ENCODE measurements at regions not wholly inside any gene's neighbourhood (a gene's known extent, or its start where the extent isn't known, plus 50 kb on each side); places are given as distances from the start of the nearest gene placed in this dataset.
"Not testable (repeated sequence)": the region's sequence is repeated elsewhere in the genome, so short reads cannot be mapped to it uniquely, and the experiment has no call there.

GRCh38 chr10:33468006-33468405, 133.5 kb upstream of the NRP1 start:
- DNase-seq (ENCODE audit: low spot score) = not testable (repeated sequence)

DNA sequence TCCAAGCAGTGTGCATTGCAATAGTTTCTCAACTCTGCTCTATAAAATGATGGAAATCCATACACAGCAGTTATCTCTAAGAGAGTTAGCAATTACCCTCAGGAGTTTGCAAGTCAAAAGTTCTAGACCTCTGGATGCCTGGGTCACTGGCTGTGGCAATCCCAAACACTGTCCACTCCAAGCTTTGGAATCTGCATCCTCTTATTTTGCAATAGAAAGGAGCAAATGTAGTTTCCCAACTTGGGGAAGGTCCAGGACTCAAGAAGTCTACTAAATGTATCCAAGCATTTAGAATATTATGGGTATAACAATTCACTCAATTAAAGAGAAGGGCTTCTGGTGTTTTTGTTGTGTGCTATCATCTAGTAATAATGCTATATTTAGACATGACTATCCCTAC, 131.3 kb upstream of the NRP1 start:
- DNase-seq (ENCODE audit: low spot score) = no peak

DNA sequence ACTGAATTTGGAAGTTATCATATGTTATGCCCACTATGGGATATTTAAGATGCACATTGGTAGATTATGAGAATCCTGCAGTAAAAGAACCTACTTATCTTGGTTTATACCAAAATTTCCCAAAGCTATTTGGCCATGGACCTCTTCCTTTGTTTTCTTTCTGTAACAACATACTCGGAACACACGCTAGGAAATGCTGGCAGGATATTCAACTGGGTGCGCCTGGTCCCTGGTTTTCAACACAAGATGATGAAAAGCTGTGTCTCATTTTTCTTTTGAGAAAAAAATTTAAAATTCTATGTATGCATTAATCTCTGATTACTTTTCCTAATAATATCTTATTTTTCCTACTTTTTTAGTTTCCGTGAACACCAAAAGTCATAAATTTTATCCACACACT, 128.5 kb upstream of the NRP1 start:
- no peak for DNase-seq (ENCODE audit: low spot score)

GRCh38 chr10:33461295-33461640, 126.8 kb upstream of the NRP1 start:
- DNase-seq (ENCODE audit: low spot score) = no peak

GRCh38 chr10:33460505-33461294, 126.2 kb upstream of the NRP1 start:
- no peak for DNase-seq (ENCODE audit: low spot score)

DNA sequence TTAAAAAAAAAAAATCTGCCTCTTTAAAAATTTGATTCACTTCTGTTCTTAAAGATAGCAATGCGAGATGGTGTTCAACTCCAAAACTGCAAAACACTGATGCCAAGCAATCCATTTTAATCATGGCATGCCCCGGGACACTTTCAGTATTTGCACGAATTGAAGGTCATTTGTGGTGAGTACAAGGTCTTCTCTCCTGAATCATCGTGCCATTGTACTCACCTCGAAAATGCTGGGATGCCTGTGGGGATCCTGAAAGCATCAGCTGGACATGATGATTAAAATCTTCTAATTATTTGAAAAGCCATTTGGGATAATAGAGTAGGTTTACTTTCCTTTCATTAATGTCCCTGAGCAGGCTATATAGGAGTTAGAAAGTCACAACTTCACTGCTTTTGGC, 125.1 kb upstream of the NRP1 start:
- no peak for DNase-seq (ENCODE audit: low spot score)

- no peak for DNase-seq (ENCODE audit: low spot score)
These were observed 120.6 kb upstream of the NRP1 start for GRCh38 chr10:33455029-33455428.

GRCh38 chr10:33454554-33454953, 120.1 kb upstream of the NRP1 start:
- DNase-seq (ENCODE audit: low spot score) = no peak

GRCh38 chr10:33453081-33454025, 118.9 kb upstream of the NRP1 start:
- no peak for DNase-seq (ENCODE audit: low spot score)

GRCh38 chr10:33448421-33449140, 114.1 kb upstream of the NRP1 start:
- DNase-seq (ENCODE audit: low spot score) = no peak

DNA sequence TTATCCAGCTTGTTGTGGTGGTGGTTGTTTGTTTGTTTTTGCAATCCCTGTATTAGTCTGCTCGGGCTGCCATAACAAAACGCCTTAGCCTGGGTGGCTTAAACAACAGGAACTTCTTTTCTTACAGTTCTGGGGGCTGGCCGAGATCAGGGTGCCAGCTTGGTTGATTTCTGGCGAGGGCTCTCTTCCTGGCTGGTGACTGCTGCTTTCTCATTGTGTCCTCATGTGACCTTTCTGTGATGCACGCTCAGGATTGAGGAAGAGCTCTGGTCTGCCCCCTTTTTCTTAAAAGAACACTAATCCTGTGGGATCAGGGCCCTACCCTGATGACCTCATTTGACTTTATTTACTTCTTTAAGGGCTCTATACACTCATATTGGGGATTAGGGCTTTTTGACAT, 107.1 kb upstream of the NRP1 start:
- no peak for DNase-seq (ENCODE audit: low spot score)

DNA sequence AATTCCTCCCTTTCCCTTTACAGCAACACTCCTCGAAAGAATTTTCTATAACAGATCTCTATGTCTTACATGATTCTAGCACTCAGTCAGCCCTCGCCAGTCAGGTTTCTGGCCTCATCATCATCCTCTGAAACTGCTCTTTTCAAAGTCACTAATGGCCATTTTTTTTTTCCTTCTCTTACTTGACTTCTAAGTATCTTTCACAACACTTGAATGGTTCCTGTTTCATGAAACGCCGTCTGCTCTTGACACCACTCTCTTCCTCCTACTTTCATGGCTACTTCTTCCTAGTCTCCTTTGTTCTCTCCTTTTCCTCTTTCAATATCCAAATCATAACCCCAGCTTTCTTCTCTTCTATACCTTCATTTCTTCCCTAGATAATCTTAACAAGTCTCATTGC, 100.5 kb upstream of the NRP1 start:
- DNase-seq (ENCODE audit: low spot score) = no peak

DNA sequence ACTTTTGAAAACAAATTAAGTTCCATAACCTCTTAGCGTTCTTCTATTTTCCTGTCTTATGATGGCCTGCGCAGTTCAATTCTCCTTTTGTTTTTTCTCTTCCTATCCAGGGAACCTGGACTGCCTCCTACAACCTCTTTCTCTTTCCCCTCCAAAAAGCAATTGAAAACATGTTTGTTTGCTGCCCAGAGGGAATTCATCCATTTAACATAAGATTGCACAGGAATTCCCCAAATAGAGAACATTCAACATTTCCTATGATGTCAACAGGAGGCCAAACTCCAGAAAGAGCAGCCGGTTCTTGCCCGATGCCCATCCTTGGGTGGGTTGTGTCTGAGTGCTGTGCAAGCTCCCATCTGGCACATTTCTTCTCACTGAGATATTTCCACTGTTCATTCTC, 94.2 kb upstream of the NRP1 start:
- no peak for DNase-seq (ENCODE audit: low spot score)

GRCh38 chr10:33423154-33423529, 88.7 kb upstream of the NRP1 start:
- no peak for DNase-seq (ENCODE audit: low spot score)

GRCh38 chr10:33422471-33423153, 88.1 kb upstream of the NRP1 start:
- no peak for DNase-seq (ENCODE audit: low spot score)

DNA sequence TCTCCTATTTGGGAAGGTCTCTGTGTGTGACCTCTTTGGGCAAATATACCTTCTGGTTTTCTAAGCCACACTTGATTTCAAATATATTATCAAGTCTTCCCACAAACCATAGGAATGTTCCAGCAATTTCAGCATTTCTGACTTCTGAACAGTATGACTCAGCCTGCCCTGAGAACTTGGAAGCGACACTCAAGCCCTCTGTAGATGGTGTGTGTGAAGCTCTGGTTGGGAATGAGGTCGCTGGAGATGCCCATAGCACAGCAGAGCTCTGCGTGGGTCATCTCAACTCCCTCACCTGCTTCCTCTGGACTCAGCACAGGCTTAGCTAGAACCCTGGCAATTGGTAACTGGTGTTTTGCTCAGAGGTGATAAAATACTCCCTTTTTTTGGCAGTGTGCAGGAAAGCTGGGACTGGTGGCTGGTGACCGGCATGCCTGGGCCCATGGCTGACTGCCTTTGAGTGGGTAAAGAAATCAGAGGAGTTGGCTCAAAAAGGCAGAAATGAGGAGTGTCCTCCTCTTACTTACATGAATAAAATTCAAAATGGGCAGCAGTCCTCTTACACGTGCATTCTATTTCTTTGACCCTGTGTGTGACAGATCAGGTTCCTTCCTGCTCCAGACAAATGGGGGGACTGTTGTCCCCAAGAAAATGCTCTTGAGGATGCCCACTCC, 87.5 kb upstream of the NRP1 start:
- DNase-seq (ENCODE audit: low spot score) = no peak

- no peak for DNase-seq (ENCODE audit: low spot score)
These were observed 84.8 kb upstream of the NRP1 start for GRCh38 chr10:33419311-33419710.

GRCh38 chr10:33418301-33418700, 83.8 kb upstream of the NRP1 start:
- no peak for DNase-seq (ENCODE audit: low spot score)

GRCh38 chr10:33416691-33417090, 82.2 kb upstream of the NRP1 start:
- no peak for DNase-seq (ENCODE audit: low spot score)

DNA sequence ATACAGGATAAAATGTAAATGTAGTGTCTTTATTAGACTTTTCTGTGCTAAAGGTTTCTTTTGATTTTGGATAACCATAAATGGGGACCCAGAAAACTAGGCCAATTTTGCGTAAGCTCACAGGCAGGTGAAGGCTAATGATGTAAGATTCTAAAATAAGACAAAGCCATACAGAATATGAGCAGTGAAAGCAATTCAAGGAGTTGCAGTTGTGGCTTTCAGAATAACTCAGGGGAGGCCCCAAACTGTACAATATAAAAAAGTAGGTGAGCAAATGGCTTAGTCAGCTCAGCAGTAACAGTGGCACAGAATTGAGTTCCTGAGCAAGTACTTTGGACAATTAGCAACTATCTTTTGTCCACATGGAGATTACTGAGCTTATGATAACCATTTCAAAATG, 81.7 kb upstream of the NRP1 start:
- DNase-seq (ENCODE audit: low spot score) = no peak

DNA sequence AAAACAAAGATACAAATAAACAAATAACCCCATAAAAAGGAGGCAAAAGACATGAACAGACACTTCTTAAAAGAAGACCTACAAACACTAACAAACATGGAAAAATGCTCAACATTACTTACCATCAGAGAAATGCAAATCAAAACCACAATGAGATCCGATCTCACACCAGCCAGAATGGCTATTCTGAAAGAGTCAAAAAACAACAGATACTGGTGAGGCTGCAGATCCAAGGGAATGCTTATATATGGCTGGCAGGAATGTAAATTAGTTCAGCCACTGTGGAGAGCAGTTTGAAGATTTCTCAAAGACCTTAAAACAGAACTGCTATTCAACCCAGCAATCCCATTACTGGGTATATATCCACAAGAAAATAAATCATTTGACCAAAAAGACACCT, 80.4 kb upstream of the NRP1 start:
- DNase-seq (ENCODE audit: low spot score) = no peak
